ENCODE measurements at regions not wholly inside any gene's neighbourhood (a gene's known extent, or its start where the extent isn't known, plus 50 kb on each side); places are given as distances from the start of the nearest gene placed in this dataset.

- H3K4me3 Mint-ChIP-seq = no peak overlapping the region
- no peak overlapping the region for H3K56ac ChIP-seq (ENCODE audit: insufficient read length, low read depth, low read length)
- no peak overlapping the region for H4K5ac ChIP-seq (ENCODE audit: insufficient read length, low read depth, low read length)
- no peak overlapping the region for H3T11ph ChIP-seq (ENCODE audit: low read length)
- no peak overlapping the region for H2BK15ac ChIP-seq (ENCODE audit: low read depth, low read length)
- H3K36me3 Mint-ChIP-seq (ENCODE audit: insufficient read depth in 1 of 3, low read depth in 3 of 3) = no peaks in the 10 kb centered on the region
- no peak overlapping the region for H3K9ac ChIP-seq (ENCODE audit: extremely low read depth, insufficient read length, low read length)
- DNase-seq = no peak
- H3K18ac ChIP-seq (ENCODE audit: insufficient read length, low read depth, low read length) = no peak overlapping the region
- no peaks in the 10 kb centered on the region for H3K79me1 ChIP-seq (ENCODE audit: insufficient read depth, low read depth, low read length, poor library complexity, severe bottlenecking)
- no peak overlapping the region for H2AFZ ChIP-seq (ENCODE audit: low read length)
- H2BK5ac ChIP-seq (ENCODE audit: insufficient read length, low read length) = no peak overlapping the region
- H2BK120ac ChIP-seq (ENCODE audit: low read depth, low read length, poor library complexity, severe bottlenecking) = no peak overlapping the region
- no peaks in the 10 kb centered on the region for H3K23me2 ChIP-seq (ENCODE audit: insufficient read length, low read depth, low read length, poor library complexity, severe bottlenecking)
- no peak overlapping the region for H3K4ac ChIP-seq (ENCODE audit: low read depth, low read length)
- H3K27me3 Mint-ChIP-seq (ENCODE audit: low read depth) = no peaks in the 10 kb centered on the region
- no peaks in the 10 kb centered on the region for H4K20me1 ChIP-seq (ENCODE audit: control insufficient read depth, insufficient read depth, insufficient read length)
- H3K4me1 ChIP-seq (ENCODE audit: insufficient read depth, low read length) = no peaks in the 10 kb centered on the region
- no peak overlapping the region for H3K14ac ChIP-seq (ENCODE audit: insufficient read depth, low read length)
- no peak overlapping the region for H4K91ac ChIP-seq (ENCODE audit: insufficient read length, low read depth, low read length)
- H2BK12ac ChIP-seq (ENCODE audit: insufficient read length, low read depth, low read length) = no peak overlapping the region
- no peak overlapping the region for H2AK5ac ChIP-seq (ENCODE audit: insufficient read length, low read length)
- no peak overlapping the region for H3K23ac ChIP-seq (ENCODE audit: insufficient read length, low read depth, low read length)
- no peaks in the 10 kb centered on the region for H3K9me3 ChIP-seq (ENCODE audit: control insufficient read depth, low read depth, low read length)
- H3K27me3 ChIP-seq (ENCODE audit: insufficient read depth, low read length) = no peaks in the 10 kb centered on the region
- no peaks in the 10 kb centered on the region for H3K79me2 ChIP-seq (ENCODE audit: insufficient read depth, low read length)
- H3K4me2 ChIP-seq (ENCODE audit: insufficient read depth, insufficient read length, low read length) = no peak overlapping the region
- peaks cover 2 to 3% of the 10 kb centered on the region in 2 experiments; a peak in 3 of 5 replicates for H3K9me3 Mint-ChIP-seq
- H3K4me1 Mint-ChIP-seq = no peaks in the 10 kb centered on the region
- no peak overlapping the region for H3K27ac Mint-ChIP-seq
- H2BK20ac ChIP-seq (ENCODE audit: low read depth, low read length, poor library complexity, severe bottlenecking) = no peak overlapping the region
- no peak overlapping the region for H4K8ac ChIP-seq (replicated peaks; ENCODE audit: insufficient read length, low read depth, low read length)
- no peak for TF ChIP-seq CTCF (conservative IDR thresholded peaks at IDR 0.05)
- H3K27ac ChIP-seq (ENCODE audit: insufficient read length, low read depth, low read length) = no peak overlapping the region
These were observed 584.3 kb upstream of the SMIM31 start for GRCh38 chr4:164169591-164169990.
